NCI-H748 (cell line): ENCODE measurements at regions not wholly inside any gene's neighbourhood (a gene's known extent, or its start where the extent isn't known, plus 50 kb on each side); places are given as distances from the start of the nearest gene placed in this dataset.

Experiments
- DNase-seq: peaks from one replicate; lab custom pipeline; 2025; ENCODE audit not compliant: unreplicated experiment; lab: John Stamatoyannopoulos, UW

GRCh38 chr10:130727766-130728490, 583.6 kb downstream of the TCERG1L start:
- DNase-seq, result no peak

- no peak for DNase-seq
Measured at GRCh38 chr10:130728531-130729215, 582.8 kb downstream of the TCERG1L start.

- DNase-seq, result no peak
Measured at GRCh38 chr10:130729876-130730275, 581.6 kb downstream of the TCERG1L start.

- no peak for DNase-seq
Measured at GRCh38 chr10:130737186-130737585, 574.3 kb downstream of the TCERG1L start.

GRCh38 chr10:130737621-130738020, 573.9 kb downstream of the TCERG1L start:
- no peak for DNase-seq

GRCh38 chr10:130739016-130739756, 572.3 kb downstream of the TCERG1L start:
- no peak for DNase-seq

- no peak for DNase-seq
Measured at GRCh38 chr10:130739757-130740145, 571.8 kb downstream of the TCERG1L start.

GRCh38 chr10:130740166-130740565, 571.4 kb downstream of the TCERG1L start:
- DNase-seq, result no peak

GRCh38 chr10:130740915-130741750, 570.4 kb downstream of the TCERG1L start:
- no peak for DNase-seq

- DNase-seq, result no peak
Measured at GRCh38 chr10:130741901-130742855, 569.3 kb downstream of the TCERG1L start.

- no peak for DNase-seq
Measured at GRCh38 chr10:130742941-130743675, 568.4 kb downstream of the TCERG1L start.

GRCh38 chr10:130743751-130744271, 567.7 kb downstream of the TCERG1L start:
- DNase-seq, result no peak

- no peak for DNase-seq
Measured at GRCh38 chr10:130744631-130745030, 566.9 kb downstream of the TCERG1L start.

GRCh38 chr10:130745251-130745650, 566.3 kb downstream of the TCERG1L start:
- DNase-seq, result no peak

GRCh38 chr10:130745821-130746220, 565.7 kb downstream of the TCERG1L start:
- no peak for DNase-seq

- DNase-seq, result no peak
Measured at GRCh38 chr10:130746311-130746710, 565.2 kb downstream of the TCERG1L start.

- DNase-seq, result peak; percentile 7
Measured at GRCh38 chr10:130747356-130747755, 564.2 kb downstream of the TCERG1L start.

GRCh38 chr10:130747946-130748345, 563.6 kb downstream of the TCERG1L start:
- DNase-seq, result no peak
